NCI-H1417 (cell line): ENCODE measurements at regions not wholly inside any gene's neighbourhood (a gene's known extent, or its start where the extent isn't known, plus 50 kb on each side); places are given as distances from the start of the nearest gene placed in this dataset.
A peak's percentile ranks its signal among the peaks of the same experiment; 100 is the strongest.
"Not testable (repeated sequence)": the region's sequence is repeated elsewhere in the genome, so short reads cannot be mapped to it uniquely, and the experiment has no call there.

Source experiments
- DNase-seq, 3 experiments: peaks; one replicate each; lab custom pipeline; 2025; lab: John Stamatoyannopoulos, UW

- peak in 2 of 3 experiments; percentile 81 to 93 for DNase-seq
Observed at GRCh38 chr7:19377611-19378344, 232.6 kb upstream of the FERD3L start.

- DNase-seq: no peak
Observed at GRCh38 chr7:19376538-19376937, 231.3 kb upstream of the FERD3L start.

GRCh38 chr7:19375976-19376375 is 230.8 kb upstream of the FERD3L start:
- DNase-seq: no peak

GRCh38 chr7:19373334-19373733 is 228.1 kb upstream of the FERD3L start:
- no peak for DNase-seq

- DNase-seq: peak; percentile 44 to 98 (median 86)
Observed at GRCh38 chr7:19369806-19370205, 224.6 kb upstream of the FERD3L start.

- DNase-seq: peak in 2 of 3 experiments; percentile 68 to 81
Observed at GRCh38 chr7:19369182-19369581, 224.0 kb upstream of the FERD3L start.

- DNase-seq: no peak
Observed at GRCh38 chr7:19368491-19368925, 223.3 kb upstream of the FERD3L start.

GRCh38 chr7:19364950-19365349 is 219.7 kb upstream of the FERD3L start:
- peak in 1 of 3 experiments; percentile 13 for DNase-seq

GRCh38 chr7:19362099-19362498 is 216.9 kb upstream of the FERD3L start:
- DNase-seq: no peak

- DNase-seq: no peak
Observed at GRCh38 chr7:19353180-19353579, 208.0 kb upstream of the FERD3L start.

- DNase-seq: no peak
Observed at GRCh38 chr7:19352305-19352695, 207.1 kb upstream of the FERD3L start.

- DNase-seq: no peak
Observed at GRCh38 chr7:19351341-19352304, 206.4 kb upstream of the FERD3L start.

GRCh38 chr7:19339512-19339911 is 194.3 kb upstream of the FERD3L start:
- no peak for DNase-seq

- not testable (repeated sequence) for DNase-seq
Observed at GRCh38 chr7:19338512-19338911, 193.3 kb upstream of the FERD3L start.

GRCh38 chr7:19336836-19337383 is 191.7 kb upstream of the FERD3L start:
- DNase-seq: no peak

GRCh38 chr7:19333706-19334105 is 188.5 kb upstream of the FERD3L start:
- DNase-seq: no peak

- peak in 1 of 3 experiments; percentile 52 for DNase-seq
Observed at GRCh38 chr7:19327018-19327417, 181.8 kb upstream of the FERD3L start.

GRCh38 chr7:19322002-19322401 is 176.8 kb upstream of the FERD3L start:
- no peak for DNase-seq

GRCh38 chr7:19318287-19318686 is 173.1 kb upstream of the FERD3L start:
- no peak for DNase-seq

GRCh38 chr7:19317461-19317860 is 172.2 kb upstream of the FERD3L start:
- DNase-seq: no peak

GRCh38 chr7:19312416-19312815 is 167.2 kb upstream of the FERD3L start:
- no peak for DNase-seq

GRCh38 chr7:19307554-19307953 is 162.3 kb upstream of the FERD3L start:
- no peak for DNase-seq

- DNase-seq: no peak
Observed at GRCh38 chr7:19305698-19306097, 160.5 kb upstream of the FERD3L start.
